ENCODE measurements at regions not wholly inside any gene's neighbourhood (a gene's known extent, or its start where the extent isn't known, plus 50 kb on each side); places are given as distances from the start of the nearest gene placed in this dataset.

- TF ChIP-seq, protein P1, sequence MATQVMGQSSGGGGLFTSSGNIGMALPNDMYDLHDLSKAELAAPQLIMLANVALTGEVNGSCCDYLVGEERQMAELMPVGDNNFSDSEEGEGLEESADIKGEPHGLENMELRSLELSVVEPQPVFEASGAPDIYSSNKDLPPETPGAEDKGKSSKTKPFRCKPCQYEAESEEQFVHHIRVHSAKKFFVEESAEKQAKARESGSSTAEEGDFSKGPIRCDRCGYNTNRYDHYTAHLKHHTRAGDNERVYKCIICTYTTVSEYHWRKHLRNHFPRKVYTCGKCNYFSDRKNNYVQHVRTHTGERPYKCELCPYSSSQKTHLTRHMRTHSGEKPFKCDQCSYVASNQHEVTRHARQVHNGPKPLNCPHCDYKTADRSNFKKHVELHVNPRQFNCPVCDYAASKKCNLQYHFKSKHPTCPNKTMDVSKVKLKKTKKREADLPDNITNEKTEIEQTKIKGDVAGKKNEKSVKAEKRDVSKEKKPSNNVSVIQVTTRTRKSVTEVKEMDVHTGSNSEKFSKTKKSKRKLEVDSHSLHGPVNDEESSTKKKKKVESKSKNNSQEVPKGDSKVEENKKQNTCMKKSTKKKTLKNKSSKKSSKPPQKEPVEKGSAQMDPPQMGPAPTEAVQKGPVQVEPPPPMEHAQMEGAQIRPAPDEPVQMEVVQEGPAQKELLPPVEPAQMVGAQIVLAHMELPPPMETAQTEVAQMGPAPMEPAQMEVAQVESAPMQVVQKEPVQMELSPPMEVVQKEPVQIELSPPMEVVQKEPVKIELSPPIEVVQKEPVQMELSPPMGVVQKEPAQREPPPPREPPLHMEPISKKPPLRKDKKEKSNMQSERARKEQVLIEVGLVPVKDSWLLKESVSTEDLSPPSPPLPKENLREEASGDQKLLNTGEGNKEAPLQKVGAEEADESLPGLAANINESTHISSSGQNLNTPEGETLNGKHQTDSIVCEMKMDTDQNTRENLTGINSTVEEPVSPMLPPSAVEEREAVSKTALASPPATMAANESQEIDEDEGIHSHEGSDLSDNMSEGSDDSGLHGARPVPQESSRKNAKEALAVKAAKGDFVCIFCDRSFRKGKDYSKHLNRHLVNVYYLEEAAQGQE (IDR thresholded peaks at IDR 0.05) = peak; percentile 49
- TF ChIP-seq, protein P2, sequence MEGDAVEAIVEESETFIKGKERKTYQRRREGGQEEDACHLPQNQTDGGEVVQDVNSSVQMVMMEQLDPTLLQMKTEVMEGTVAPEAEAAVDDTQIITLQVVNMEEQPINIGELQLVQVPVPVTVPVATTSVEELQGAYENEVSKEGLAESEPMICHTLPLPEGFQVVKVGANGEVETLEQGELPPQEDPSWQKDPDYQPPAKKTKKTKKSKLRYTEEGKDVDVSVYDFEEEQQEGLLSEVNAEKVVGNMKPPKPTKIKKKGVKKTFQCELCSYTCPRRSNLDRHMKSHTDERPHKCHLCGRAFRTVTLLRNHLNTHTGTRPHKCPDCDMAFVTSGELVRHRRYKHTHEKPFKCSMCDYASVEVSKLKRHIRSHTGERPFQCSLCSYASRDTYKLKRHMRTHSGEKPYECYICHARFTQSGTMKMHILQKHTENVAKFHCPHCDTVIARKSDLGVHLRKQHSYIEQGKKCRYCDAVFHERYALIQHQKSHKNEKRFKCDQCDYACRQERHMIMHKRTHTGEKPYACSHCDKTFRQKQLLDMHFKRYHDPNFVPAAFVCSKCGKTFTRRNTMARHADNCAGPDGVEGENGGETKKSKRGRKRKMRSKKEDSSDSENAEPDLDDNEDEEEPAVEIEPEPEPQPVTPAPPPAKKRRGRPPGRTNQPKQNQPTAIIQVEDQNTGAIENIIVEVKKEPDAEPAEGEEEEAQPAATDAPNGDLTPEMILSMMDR (IDR thresholded peaks at IDR 0.05; ENCODE audit: low read depth, low read length, missing input control) = no peak
- TF ChIP-seq JUND (IDR thresholded peaks at IDR 0.05) (peak in 1 of 2 donors; percentile 50), RXRA (IDR thresholded peaks at IDR 0.05) (no peak)
Observed at GRCh38 chrY:9029929-9030328, 307.3 kb upstream of the TSPY4 start.
